ENCODE measurements at regions not wholly inside any gene's neighbourhood (a gene's known extent, or its start where the extent isn't known, plus 50 kb on each side); places are given as distances from the start of the nearest gene placed in this dataset.
"Not testable (repeated sequence)": the region's sequence is repeated elsewhere in the genome, so short reads cannot be mapped to it uniquely, and the experiment has no call there.

DNA sequence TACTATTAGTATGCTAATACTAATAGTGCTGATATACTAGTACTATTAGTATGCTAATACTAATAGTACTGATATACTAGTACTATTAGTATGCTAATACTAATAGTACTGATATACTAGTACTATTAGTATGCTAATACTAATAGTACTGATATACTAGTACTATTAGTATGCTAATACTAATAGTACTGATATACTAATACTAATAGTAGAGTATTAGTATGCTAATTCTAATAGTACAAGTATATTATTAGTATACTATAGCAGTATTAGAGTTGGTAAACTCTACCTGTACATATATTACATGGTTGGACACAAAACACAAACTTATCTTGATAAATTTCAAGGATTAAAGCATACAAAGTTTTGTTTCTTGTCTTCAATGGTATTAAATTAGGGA is 722.9 kb downstream of the TRHDE start:
- H3K4me1 Mint-ChIP-seq; H3K4me3 Mint-ChIP-seq; ATAC-seq (ENCODE audit: low read depth in 2 of 2); H3K27me3 Mint-ChIP-seq; H3K27ac Mint-ChIP-seq; DNase-seq; H3K9me3 Mint-ChIP-seq; H3K36me3 Mint-ChIP-seq: not testable (repeated sequence)

DNA sequence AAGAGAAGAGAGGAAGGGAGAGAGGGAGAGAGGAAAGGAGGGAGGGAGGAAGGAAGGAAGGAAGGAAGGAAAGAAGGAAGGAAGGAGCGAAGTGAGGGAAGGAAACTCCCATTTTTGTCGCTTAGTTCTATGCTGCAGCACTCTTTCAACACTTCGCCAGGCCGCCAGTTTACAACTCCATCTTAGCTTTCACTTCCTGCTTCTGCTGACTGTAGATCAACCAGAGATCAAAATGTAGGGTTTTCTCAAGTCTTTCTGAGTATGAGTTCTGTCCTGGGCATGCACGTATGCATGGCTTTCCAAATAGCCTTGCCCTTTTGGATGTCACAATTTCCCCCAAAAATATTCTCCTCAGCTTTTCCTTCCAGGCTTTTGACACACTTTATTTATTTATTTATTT is 723.4 kb downstream of the TRHDE start:
- peaks cover 0 to 8% (median 1%) of the 10 kb centered on the region in 7 donors for H3K9me3 Mint-ChIP-seq

GRCh38 chr12:73001806-73002205 is 729.6 kb downstream of the TRHDE start:
- H3K27me3 Mint-ChIP-seq; H3K4me1 Mint-ChIP-seq; ATAC-seq (ENCODE audit: low read depth in 2 of 2); DNase-seq; H3K27ac Mint-ChIP-seq; H3K9me3 Mint-ChIP-seq; H3K36me3 Mint-ChIP-seq; H3K4me3 Mint-ChIP-seq: not testable (repeated sequence)

More for the DNA sequence above, 723.4 kb downstream of the TRHDE start:
- Mint-ChIP-seq H3K36me3 (no peaks in the 10 kb centered on the region), H3K4me1 (no peaks in the 10 kb centered on the region), H3K4me3 (no peak overlapping the region), H3K27me3 (no peaks in the 10 kb centered on the region), H3K27ac (no peak overlapping the region)
- ATAC-seq (ENCODE audit: low read depth in 2 of 2): no peak
- no peak for DNase-seq

- not testable (repeated sequence) for H3K9me3 Mint-ChIP-seq; H3K4me3 Mint-ChIP-seq; ATAC-seq (ENCODE audit: low read depth in 2 of 2); H3K36me3 Mint-ChIP-seq; H3K4me1 Mint-ChIP-seq; DNase-seq; H3K27ac Mint-ChIP-seq; H3K27me3 Mint-ChIP-seq
Observed at GRCh38 chr12:73002504-73002903, 730.3 kb downstream of the TRHDE start.

DNA sequence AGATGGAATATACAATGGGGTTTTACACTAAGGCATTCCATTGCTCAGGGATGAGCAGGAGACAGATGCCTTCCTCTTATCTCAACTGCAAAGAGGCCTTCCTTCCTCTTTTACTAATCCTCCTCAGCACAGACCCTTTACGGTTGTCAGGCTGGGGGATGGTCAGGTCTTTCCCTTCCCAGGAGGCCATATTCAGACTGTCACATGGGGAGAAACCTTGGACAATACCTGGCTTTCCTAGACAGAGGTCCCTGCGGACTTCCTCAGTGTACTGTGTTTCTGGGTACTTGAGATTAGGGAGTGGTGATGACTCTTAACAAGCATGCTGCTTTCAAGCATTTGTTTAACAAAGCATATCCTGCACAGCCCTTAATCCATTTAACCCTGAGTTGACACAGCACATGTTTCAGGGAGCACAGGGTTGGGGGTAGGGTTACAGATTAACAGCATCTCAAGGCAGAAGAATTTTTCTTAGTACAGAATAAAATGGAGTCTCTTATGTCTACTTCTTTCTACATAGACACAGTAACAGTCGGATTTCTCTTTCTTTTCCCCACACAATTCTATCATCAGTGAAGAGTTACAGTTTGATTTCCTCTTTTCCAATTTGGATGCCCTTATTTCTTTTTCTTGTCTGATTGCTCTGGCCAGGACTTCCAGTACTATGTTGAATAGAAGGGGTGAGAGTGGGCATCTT is 737.1 kb downstream of the TRHDE start:
- H3K9me3 Mint-ChIP-seq: peaks cover 2 to 13% (median 5%) of the 10 kb centered on the region in 7 donors
- not testable (repeated sequence) for H3K27me3 Mint-ChIP-seq; H3K4me1 Mint-ChIP-seq; H3K27ac Mint-ChIP-seq; H3K36me3 Mint-ChIP-seq; H3K4me3 Mint-ChIP-seq; DNase-seq; ATAC-seq (ENCODE audit: low read depth in 2 of 2)

DNA sequence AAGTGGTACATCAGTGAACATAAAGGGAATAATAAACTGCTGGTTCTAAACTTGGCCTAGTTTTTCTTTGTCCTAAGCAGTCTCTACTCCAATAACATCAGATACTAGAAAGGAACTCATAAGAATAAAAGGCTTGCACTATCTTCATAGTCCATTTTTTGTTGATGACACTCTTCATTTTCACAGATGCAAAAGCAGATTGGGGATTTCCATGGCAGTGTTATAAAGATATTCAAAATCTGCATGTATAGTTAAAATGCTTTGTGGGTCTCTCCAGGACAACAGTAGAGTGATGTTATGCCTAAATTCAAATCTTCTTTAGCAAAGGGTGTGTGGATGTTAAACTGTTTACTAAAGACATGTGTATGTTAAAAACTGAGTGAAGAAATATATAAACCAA is 745.8 kb downstream of the TRHDE start:
- H3K36me3 Mint-ChIP-seq: no peaks in the 10 kb centered on the region
- H3K27ac Mint-ChIP-seq: no peak overlapping the region
- no peak for ATAC-seq (ENCODE audit: low read depth in 2 of 2)
- H3K4me3 Mint-ChIP-seq: no peak overlapping the region
- peaks cover 0 to 13% (median 4%) of the 10 kb centered on the region in 7 donors for H3K9me3 Mint-ChIP-seq
- no peaks in the 10 kb centered on the region for H3K4me1 Mint-ChIP-seq
- no peak for DNase-seq
- H3K27me3 Mint-ChIP-seq: no peaks in the 10 kb centered on the region

DNA sequence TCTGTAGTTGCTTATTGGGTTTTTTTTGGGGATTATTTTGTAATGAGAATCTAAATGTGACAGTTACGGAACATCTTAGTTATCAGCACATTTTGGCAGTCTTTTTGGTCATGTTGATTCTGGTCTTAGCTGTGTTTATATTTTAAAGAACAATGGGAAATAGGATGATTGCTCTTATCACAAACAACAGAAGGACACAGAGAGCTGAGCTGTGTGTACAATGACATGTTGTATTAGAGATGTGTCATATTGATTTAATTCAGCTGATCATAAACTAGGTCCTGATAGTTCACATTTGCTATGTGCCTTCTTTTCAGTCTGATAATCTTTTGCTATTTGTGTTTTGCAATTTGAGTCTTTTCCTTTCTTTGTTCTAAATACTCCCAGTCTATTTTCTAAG is 781.7 kb downstream of the TRHDE start:
- Mint-ChIP-seq H3K4me3 (no peak overlapping the region), H3K36me3 (no peaks in the 10 kb centered on the region), H3K9me3 (peaks cover 1 to 22% (median 2%) of the 10 kb centered on the region in 7 donors), H3K4me1 (no peaks in the 10 kb centered on the region), H3K27ac (peak overlapping the region in 1 of 6 donors; percentile 38), H3K27me3 (no peaks in the 10 kb centered on the region)
- ATAC-seq (ENCODE audit: low read depth in 2 of 2): no peak
- DNase-seq: no peak

- Mint-ChIP-seq H3K9me3 (peaks cover 0 to 30% (median 4%) of the 10 kb centered on the region in 7 donors), H3K27me3 (no peaks in the 10 kb centered on the region), H3K4me3 (no peak overlapping the region), H3K36me3 (no peaks in the 10 kb centered on the region), H3K4me1 (no peaks in the 10 kb centered on the region), H3K27ac (no peak overlapping the region)
- DNase-seq (no peak), ATAC-seq (ENCODE audit: low read depth in 2 of 2) (no peak)
Observed at GRCh38 chr12:73057428-73057827, 785.3 kb downstream of the TRHDE start.

GRCh38 chr12:73065913-73066312 is 793.7 kb downstream of the TRHDE start:
- H3K36me3 Mint-ChIP-seq: no peaks in the 10 kb centered on the region
- no peaks in the 10 kb centered on the region for H3K27me3 Mint-ChIP-seq
- no peaks in the 10 kb centered on the region for H3K4me1 Mint-ChIP-seq
- no peak overlapping the region for H3K4me3 Mint-ChIP-seq
- ATAC-seq (ENCODE audit: low read depth in 2 of 2) (no peak), DNase-seq (no peak)
- no peak overlapping the region for H3K27ac Mint-ChIP-seq
- peaks cover 0 to 4% (median 0%) of the 10 kb centered on the region in 7 donors for H3K9me3 Mint-ChIP-seq

DNA sequence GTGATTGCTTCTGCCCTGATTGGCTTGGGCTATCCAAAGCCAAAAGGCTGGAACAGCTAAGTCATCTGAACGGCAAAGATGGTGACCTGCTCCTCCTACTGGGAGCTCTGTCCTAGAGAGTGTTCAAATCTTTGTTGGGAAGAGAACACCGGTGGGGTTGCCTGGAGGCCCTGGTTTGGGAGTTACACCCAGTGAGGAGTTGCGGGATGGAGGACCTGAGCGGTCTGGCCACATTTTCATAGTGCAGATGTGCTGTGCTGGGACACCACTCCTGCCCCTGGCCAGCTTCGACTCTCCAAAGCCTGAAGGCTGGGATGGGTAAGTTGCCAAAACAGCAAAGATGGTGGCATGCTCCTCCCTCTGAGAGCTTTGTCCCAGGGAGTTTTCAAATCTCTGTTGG is 795.4 kb downstream of the TRHDE start:
- Mint-ChIP-seq H3K27me3 (no peaks in the 10 kb centered on the region), H3K4me3 (no peak overlapping the region), H3K4me1 (no peaks in the 10 kb centered on the region), H3K9me3 (peaks cover 0 to 15% (median 0%) of the 10 kb centered on the region in 7 donors), H3K36me3 (no peaks in the 10 kb centered on the region), H3K27ac (no peak overlapping the region)
- DNase-seq: no peak
- ATAC-seq (ENCODE audit: low read depth in 2 of 2): no peak

DNA sequence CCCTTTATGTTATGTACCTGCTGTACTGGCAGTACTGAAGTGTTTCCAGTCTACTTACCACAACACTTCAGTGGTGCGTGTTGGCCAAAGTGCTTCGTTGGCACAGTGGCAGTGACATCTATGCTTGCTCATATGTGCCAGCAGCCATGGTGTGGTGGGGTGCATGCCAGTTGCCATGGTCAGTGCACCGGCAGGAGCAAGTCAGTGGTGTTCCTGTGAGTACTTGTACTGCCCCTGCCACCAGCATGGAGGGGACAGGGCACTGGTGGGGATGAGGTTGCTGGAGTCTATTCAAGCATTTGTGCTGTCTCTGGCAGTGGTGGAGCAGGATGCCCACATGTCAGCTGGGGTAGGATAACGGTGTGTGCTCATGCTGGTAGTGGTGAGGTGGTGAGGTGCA is 800.0 kb downstream of the TRHDE start:
- no peak for ATAC-seq (ENCODE audit: low read depth in 2 of 2)
- no peaks in the 10 kb centered on the region for H3K4me1 Mint-ChIP-seq
- no peak for DNase-seq
- peaks cover 0 to 15% (median 3%) of the 10 kb centered on the region in 7 donors for H3K9me3 Mint-ChIP-seq
- H3K27ac Mint-ChIP-seq: no peak overlapping the region
- no peaks in the 10 kb centered on the region for H3K27me3 Mint-ChIP-seq
- H3K36me3 Mint-ChIP-seq: no peaks in the 10 kb centered on the region
- no peak overlapping the region for H3K4me3 Mint-ChIP-seq

DNA sequence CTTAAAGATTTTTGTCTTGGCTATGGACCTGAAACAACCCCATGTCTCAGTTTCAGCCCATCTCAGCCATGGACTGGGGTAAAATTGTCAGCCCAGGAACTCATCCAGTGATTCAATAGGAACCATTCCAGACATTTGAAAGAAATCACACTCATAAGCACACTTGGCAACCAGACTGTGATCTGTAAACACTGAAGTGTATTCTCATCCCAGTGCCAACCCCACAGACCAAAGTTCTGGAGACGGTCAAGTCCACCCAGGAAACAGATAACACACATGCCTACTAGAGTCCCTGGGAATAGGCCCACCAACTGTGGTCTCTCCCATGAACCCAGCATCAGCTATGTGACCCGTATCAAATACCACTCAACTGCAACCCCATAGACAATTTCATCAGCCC is 804.6 kb downstream of the TRHDE start:
- H3K4me3 Mint-ChIP-seq: no peak overlapping the region
- no peaks in the 10 kb centered on the region for H3K4me1 Mint-ChIP-seq

DNA sequence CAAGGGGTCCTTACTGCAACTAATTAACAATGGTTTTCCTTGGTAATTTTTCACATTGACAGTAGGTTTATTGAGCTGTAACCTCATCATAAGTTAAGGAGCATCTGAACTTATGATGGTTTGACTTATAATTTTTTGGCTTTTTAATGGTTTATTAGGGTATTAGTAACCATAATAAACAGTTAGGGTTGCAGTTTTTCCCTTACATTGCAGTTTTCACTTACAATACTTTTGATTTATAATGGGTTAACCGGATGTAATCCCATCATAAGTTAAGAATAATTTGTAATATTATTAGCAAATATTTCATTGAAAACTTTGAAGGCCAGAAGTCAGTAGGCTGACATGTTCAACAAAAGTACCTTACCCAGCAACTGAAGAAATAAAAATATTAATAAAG is 811.6 kb downstream of the TRHDE start:
- DNase-seq: no peak
- no peaks in the 10 kb centered on the region for H3K36me3 Mint-ChIP-seq
- H3K4me1 Mint-ChIP-seq: no peaks in the 10 kb centered on the region
- H3K4me3 Mint-ChIP-seq: no peak overlapping the region
- ATAC-seq (ENCODE audit: low read depth in 2 of 2): no peak
- H3K9me3 Mint-ChIP-seq: peaks cover 0 to 23% (median 8%) of the 10 kb centered on the region in 7 donors
- H3K27me3 Mint-ChIP-seq: no peaks in the 10 kb centered on the region
- H3K27ac Mint-ChIP-seq: no peak overlapping the region

More for the DNA sequence above, 804.6 kb downstream of the TRHDE start:
- H3K27ac Mint-ChIP-seq: no peak overlapping the region
- H3K9me3 Mint-ChIP-seq: peaks cover 0 to 5% (median 2%) of the 10 kb centered on the region in 7 donors
- H3K36me3 Mint-ChIP-seq: no peaks in the 10 kb centered on the region
- ATAC-seq (ENCODE audit: low read depth in 2 of 2) (no peak), DNase-seq (no peak)
- H3K27me3 Mint-ChIP-seq: no peaks in the 10 kb centered on the region

DNA sequence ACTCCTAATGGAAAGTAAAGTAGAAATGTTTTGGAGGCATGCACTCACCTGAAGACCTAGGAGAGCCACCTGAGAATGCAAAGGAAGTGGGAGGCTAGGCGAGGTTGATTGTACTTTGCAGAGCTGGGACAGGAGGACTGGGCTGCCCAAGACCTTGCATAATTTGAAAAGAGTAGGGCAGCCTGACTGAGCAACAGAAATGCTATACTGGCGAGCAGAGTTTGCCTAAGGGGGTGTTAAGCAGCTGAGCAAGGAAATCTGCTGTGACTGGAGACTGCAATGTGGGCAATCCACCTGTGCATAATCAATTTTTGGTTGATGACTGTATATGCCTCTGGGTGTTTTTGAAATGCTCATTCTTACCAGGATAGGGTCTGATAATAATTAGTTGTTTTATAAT is 834.1 kb downstream of the TRHDE start:
- DNase-seq (no peak), ATAC-seq (ENCODE audit: low read depth in 2 of 2) (no peak)
- H3K27ac Mint-ChIP-seq: no peak overlapping the region
- H3K36me3 Mint-ChIP-seq: no peaks in the 10 kb centered on the region
- H3K9me3 Mint-ChIP-seq: peaks cover 0 to 11% (median 7%) of the 10 kb centered on the region in 7 donors
- no peak overlapping the region for H3K4me3 Mint-ChIP-seq
- no peaks in the 10 kb centered on the region for H3K27me3 Mint-ChIP-seq
- H3K4me1 Mint-ChIP-seq: no peaks in the 10 kb centered on the region

GRCh38 chr12:73106896-73107295 is 834.7 kb downstream of the TRHDE start:
- ATAC-seq (ENCODE audit: low read depth in 2 of 2) (no peak), DNase-seq (no peak)
- peaks cover 0 to 10% (median 6%) of the 10 kb centered on the region in 7 donors for H3K9me3 Mint-ChIP-seq
- H3K27ac Mint-ChIP-seq: no peak overlapping the region
- H3K4me1 Mint-ChIP-seq: no peaks in the 10 kb centered on the region
- H3K27me3 Mint-ChIP-seq: no peaks in the 10 kb centered on the region
- no peaks in the 10 kb centered on the region for H3K36me3 Mint-ChIP-seq
- no peak overlapping the region for H3K4me3 Mint-ChIP-seq
